ENCODE measurements at regions not wholly inside any gene's neighbourhood (a gene's known extent, or its start where the extent isn't known, plus 50 kb on each side); places are given as distances from the start of the nearest gene placed in this dataset.

DNA sequence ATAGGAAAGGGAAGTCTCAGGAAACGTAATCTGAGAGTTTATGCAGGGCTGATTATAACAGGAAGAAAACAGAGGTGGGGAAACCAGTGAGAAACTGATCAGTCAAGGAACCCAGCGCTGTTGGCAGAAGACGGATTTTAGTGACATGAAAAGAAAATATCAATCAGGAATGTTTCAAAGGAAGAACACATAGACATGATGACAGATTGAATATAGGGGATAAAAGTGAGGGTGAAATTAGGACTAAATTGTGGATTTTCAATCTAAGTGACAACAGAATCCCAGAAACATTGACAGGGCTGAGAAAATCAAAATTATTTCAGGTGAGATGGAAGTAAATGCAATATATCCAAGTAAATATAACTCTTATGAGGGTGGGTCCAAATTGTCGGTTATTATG, 199.8 kb upstream of the CCDC150 start:
- no peaks in the 10 kb centered on the region for H3K4me1 ChIP-seq (replicated peaks)
- WGBS: 80% methylated on average over 4 of the region's 4 CpGs
- no peak for DNase-seq (ENCODE audit: low spot score)
- no peak for TF ChIP-seq POLR2A (IDR thresholded peaks at IDR 0.05)
- TF ChIP-seq POLR2AphosphoS5 (IDR thresholded peaks at IDR 0.05): no peak
- TF ChIP-seq, protein P1, sequence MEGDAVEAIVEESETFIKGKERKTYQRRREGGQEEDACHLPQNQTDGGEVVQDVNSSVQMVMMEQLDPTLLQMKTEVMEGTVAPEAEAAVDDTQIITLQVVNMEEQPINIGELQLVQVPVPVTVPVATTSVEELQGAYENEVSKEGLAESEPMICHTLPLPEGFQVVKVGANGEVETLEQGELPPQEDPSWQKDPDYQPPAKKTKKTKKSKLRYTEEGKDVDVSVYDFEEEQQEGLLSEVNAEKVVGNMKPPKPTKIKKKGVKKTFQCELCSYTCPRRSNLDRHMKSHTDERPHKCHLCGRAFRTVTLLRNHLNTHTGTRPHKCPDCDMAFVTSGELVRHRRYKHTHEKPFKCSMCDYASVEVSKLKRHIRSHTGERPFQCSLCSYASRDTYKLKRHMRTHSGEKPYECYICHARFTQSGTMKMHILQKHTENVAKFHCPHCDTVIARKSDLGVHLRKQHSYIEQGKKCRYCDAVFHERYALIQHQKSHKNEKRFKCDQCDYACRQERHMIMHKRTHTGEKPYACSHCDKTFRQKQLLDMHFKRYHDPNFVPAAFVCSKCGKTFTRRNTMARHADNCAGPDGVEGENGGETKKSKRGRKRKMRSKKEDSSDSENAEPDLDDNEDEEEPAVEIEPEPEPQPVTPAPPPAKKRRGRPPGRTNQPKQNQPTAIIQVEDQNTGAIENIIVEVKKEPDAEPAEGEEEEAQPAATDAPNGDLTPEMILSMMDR (IDR thresholded peaks at IDR 0.05): no peak
- intact Hi-C loops (cut with DNase I): no loop called here
- no peak overlapping the region for H3K27ac ChIP-seq
- no peaks in the 10 kb centered on the region for H3K36me3 ChIP-seq
- no peaks in the 10 kb centered on the region for H3K27me3 ChIP-seq (replicated peaks; ENCODE audit: insufficient read depth)
- no peaks in the 10 kb centered on the region for H3K9me3 ChIP-seq
- H3K4me3 ChIP-seq: no peak overlapping the region

DNA sequence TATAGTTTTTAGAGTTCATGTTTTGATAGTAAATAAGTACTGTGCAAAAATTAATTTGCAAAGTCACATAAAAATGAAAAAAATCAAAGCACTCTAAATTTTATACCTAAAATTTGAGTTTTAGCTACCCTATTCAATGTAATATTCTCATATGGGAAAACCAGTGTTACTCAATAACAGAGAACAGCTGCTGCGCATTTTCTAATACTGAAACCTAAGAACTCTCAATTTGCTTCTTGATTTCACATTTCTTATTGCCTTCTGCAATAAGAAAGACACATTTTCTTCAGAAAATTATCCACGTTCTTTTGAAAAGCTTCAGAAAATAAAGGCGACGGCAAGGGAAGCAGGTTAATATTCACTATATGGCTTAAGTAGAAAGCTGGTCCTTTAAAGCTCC, 199.1 kb upstream of the CCDC150 start:
- no peak for DNase-seq (ENCODE audit: low spot score)
- TF ChIP-seq POLR2A (IDR thresholded peaks at IDR 0.05) (no peak), POLR2AphosphoS5 (IDR thresholded peaks at IDR 0.05) (no peak)
- TF ChIP-seq, protein P1 (IDR thresholded peaks at IDR 0.05): no peak
- WGBS: 91% methylated on average over 4 of the region's 4 CpGs
- Histone ChIP-seq H3K27me3 (replicated peaks; ENCODE audit: insufficient read depth) (no peaks in the 10 kb centered on the region), H3K4me1 (replicated peaks) (no peaks in the 10 kb centered on the region), H3K9me3 (no peaks in the 10 kb centered on the region), H3K4me3 (no peak overlapping the region), H3K36me3 (no peaks in the 10 kb centered on the region), H3K27ac (no peak overlapping the region)
- intact Hi-C loops (cut with DNase I): no loop called here

DNA sequence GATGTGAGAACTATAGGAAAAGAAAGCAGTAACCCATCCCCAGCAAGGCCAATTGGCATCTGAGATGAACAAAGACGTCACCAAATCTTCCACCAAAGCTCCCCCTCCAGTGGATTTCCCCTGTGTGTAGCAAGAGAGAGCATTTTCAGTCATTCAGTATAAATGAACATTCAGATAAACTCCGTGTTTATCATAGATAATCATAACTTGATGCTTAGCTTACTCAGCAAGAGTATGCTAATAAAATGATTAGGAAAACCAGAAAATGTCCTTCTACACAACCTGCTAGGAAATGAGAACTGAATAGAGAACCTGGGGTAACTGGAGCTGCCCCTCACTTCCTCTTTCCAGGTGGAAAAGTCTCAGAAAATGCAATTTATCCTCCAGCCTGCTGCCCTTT, 198.0 kb upstream of the CCDC150 start:
- no peak for TF ChIP-seq POLR2AphosphoS5 (IDR thresholded peaks at IDR 0.05)
- no peak for TF ChIP-seq POLR2A (IDR thresholded peaks at IDR 0.05)
- TF ChIP-seq, protein P1 (IDR thresholded peaks at IDR 0.05): no peak
- Histone ChIP-seq H3K27me3 (replicated peaks; ENCODE audit: insufficient read depth) (no peaks in the 10 kb centered on the region), H3K36me3 (no peaks in the 10 kb centered on the region), H3K4me3 (no peak overlapping the region), H3K27ac (no peak overlapping the region), H3K4me1 (replicated peaks) (no peaks in the 10 kb centered on the region), H3K9me3 (no peaks in the 10 kb centered on the region)
- 64% methylated on average over 2 of the region's 2 CpGs for WGBS
- DNase-seq (ENCODE audit: low spot score): no peak
- intact Hi-C loops (cut with DNase I): no loop called here

DNA sequence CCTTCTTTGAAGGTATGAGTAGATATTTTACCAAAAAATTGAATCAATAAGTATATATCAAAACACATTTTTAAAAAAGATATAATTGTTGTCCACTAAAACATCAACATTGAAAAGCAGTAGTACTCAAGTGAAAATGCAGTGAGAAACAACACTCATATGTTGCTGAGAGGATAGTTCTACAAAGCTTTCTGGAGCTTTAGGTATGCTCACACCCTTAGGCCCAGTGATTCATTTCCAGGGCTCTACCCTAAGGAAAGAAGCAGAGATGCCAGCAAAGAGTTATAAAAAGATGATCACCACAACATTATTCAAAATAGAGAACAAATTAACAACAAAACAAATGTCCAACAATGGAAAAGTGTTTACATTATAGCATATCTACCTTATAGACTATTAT, 197.3 kb upstream of the CCDC150 start:
- DNase-seq (ENCODE audit: low spot score): no peak
- Histone ChIP-seq H3K4me3 (no peak overlapping the region), H3K27me3 (replicated peaks; ENCODE audit: insufficient read depth) (no peaks in the 10 kb centered on the region), H3K9me3 (no peaks in the 10 kb centered on the region), H3K4me1 (replicated peaks) (no peaks in the 10 kb centered on the region), H3K36me3 (no peaks in the 10 kb centered on the region), H3K27ac (no peak overlapping the region)
- no peak for TF ChIP-seq POLR2A (IDR thresholded peaks at IDR 0.05)
- TF ChIP-seq, protein P1 (IDR thresholded peaks at IDR 0.05): no peak
- TF ChIP-seq POLR2AphosphoS5 (IDR thresholded peaks at IDR 0.05): no peak
- intact Hi-C loops (cut with DNase I): no loop called here

GRCh38 chr2:196444442-196444841, 195.1 kb upstream of the CCDC150 start:
- Histone ChIP-seq H3K27ac (no peak overlapping the region), H3K4me3 (no peak overlapping the region), H3K4me1 (replicated peaks) (no peaks in the 10 kb centered on the region), H3K9me3 (no peaks in the 10 kb centered on the region), H3K27me3 (replicated peaks; ENCODE audit: insufficient read depth) (no peaks in the 10 kb centered on the region), H3K36me3 (no peaks in the 10 kb centered on the region)
- 93% methylated on average over 1 of the region's 1 CpG for WGBS
- intact Hi-C loops (cut with DNase I): no loop called here
- TF ChIP-seq, protein P1 (IDR thresholded peaks at IDR 0.05): no peak
- TF ChIP-seq POLR2A (IDR thresholded peaks at IDR 0.05): no peak
- TF ChIP-seq POLR2AphosphoS5 (IDR thresholded peaks at IDR 0.05): no peak
- DNase-seq (ENCODE audit: low spot score): no peak
